ENCODE measurements at regions not wholly inside any gene's neighbourhood (a gene's known extent, or its start where the extent isn't known, plus 50 kb on each side); places are given as distances from the start of the nearest gene placed in this dataset.

DNA sequence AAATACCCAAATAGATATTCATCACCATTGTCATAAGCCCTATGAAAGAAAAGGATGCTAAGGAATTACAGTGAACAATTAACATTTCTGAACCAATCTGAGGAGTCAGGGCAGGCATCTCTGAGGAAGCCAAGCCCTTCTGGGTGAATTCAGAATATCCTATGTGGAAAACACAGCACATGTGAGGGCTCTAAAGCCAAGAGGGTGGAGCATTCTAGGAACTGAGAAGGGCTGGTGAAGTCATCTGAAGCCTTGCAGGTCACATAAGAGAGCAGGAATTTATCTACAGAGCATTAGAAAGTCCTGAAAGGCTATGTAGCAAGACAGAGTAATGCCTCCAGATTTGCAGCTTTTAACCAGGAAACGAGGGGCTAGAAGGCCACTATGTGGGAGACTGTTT is 195.7 kb downstream of the SPATA18 start:
- TF ChIP-seq CTCF (IDR thresholded peaks at IDR 0.05; ENCODE audit: insufficient read depth, low read depth, low read length) (no peak), EZH2 (IDR thresholded peaks at IDR 0.05; ENCODE audit: insufficient read depth, low read length) (no peak)
